Colonic mucosa (tissue), 4 donors: ENCODE measurements at regions not wholly inside any gene's neighbourhood (a gene's known extent, or its start where the extent isn't known, plus 50 kb on each side); places are given as distances from the start of the nearest gene placed in this dataset.

Experiments used
- DNase-seq: peaks from one replicate; pipeline ENCODE4 v3.0.0-alpha.2; 2020
- H3K27ac ChIP-seq: fragments of 200-600 bp; one replicate; pipeline ENCODE4 v1.8.0; 2021
- H3K27me3 ChIP-seq: fragments of 200-600 bp; one replicate; pipeline ENCODE4 v1.8.0; 2021
- H3K36me3 ChIP-seq: fragments of 200-600 bp; one replicate; pipeline ENCODE4 v1.8.0; 2021
- H3K4me1 ChIP-seq: fragments of 200-600 bp; one replicate; pipeline ENCODE4 v1.8.0; 2021; ENCODE audit warnings: mild to moderate bottlenecking
- H3K4me3 ChIP-seq: fragments of 200-600 bp; one replicate; pipeline ENCODE4 v1.8.0; 2021
- H3K9ac ChIP-seq, 2 donors: one replicate each; pipeline ENCODE4 v1.7.0; 2013; ENCODE audit warnings: control low read depth in 2 of 2, low read depth in 2 of 2, low read length in 2 of 2
- H3K9me3 ChIP-seq: fragments of 200-600 bp; one replicate; pipeline ENCODE4 v1.8.0; 2021
- intact Hi-C: fragments of 100-400 bp; cut with DNase I; formaldehyde crosslinking; loops from one replicate; pipeline ENCODE4 v1.14.1; 2022
- TF ChIP-seq, protein P1 (sequence below): fragments of 200-600 bp; IDR thresholded peaks from one replicate; pipeline ENCODE4 v1.8.0; 2022; ENCODE audit warnings: antibody characterized with exemption, mild to moderate bottlenecking
- donor health status: healthy.
- donor health status: DM: no; HTN: no; CAD: no.
- donor health status: DM: no; HTN: no; CAD: no.

DNA sequence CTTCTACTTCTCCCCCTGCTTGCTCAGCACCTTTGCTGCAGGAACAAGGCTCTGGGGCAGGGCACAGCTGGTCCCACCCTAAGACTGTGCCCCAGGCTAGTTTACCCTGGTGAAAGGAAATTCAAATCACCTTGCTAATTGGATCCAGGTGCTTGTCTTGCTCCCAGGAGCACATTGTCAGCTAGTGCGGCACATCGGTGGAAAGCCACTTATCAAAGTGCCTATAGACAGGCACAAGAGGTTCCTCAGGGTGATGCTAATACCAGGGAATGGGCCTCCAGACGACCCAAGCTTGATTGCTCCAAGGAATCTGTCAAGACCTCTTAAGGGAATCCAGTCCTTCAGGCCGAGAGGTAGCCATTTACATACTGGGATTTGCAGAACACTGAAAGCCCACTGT is 64.5 kb upstream of the PRPS1 start:
- TF ChIP-seq, protein P1, sequence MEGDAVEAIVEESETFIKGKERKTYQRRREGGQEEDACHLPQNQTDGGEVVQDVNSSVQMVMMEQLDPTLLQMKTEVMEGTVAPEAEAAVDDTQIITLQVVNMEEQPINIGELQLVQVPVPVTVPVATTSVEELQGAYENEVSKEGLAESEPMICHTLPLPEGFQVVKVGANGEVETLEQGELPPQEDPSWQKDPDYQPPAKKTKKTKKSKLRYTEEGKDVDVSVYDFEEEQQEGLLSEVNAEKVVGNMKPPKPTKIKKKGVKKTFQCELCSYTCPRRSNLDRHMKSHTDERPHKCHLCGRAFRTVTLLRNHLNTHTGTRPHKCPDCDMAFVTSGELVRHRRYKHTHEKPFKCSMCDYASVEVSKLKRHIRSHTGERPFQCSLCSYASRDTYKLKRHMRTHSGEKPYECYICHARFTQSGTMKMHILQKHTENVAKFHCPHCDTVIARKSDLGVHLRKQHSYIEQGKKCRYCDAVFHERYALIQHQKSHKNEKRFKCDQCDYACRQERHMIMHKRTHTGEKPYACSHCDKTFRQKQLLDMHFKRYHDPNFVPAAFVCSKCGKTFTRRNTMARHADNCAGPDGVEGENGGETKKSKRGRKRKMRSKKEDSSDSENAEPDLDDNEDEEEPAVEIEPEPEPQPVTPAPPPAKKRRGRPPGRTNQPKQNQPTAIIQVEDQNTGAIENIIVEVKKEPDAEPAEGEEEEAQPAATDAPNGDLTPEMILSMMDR: no peak
- no peaks in the 10 kb centered on the region for H3K9me3 ChIP-seq
- no peaks in the 10 kb centered on the region for H3K4me1 ChIP-seq
- no peak overlapping the region for H3K27ac ChIP-seq
- DNase-seq: no peak
- H3K4me3 ChIP-seq: no peak overlapping the region
- no peaks in the 10 kb centered on the region for H3K36me3 ChIP-seq
- intact Hi-C loops: no loop called here
- no peak overlapping the region for H3K9ac ChIP-seq
- H3K27me3 ChIP-seq: no peaks in the 10 kb centered on the region

DNA sequence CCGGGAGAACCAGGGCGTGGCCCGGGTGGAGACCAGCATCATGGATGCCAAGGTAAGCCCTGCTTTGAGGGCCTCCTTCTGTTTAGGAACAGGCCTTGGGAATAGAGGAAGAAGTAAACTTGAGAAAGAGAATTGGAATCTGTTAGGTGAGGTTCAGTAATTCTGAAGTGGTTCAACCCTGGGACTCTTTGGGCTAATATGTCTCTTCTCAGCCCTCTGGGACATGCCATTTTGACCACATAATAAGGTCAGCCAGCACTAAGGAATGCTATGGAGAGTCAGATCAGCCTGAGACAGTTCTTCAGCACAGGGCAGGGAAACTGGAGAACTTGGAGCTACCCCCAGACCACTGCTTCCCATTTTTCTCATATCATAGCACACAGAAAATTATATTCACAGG is 63.3 kb upstream of the PRPS1 start:
- no peaks in the 10 kb centered on the region for H3K4me1 ChIP-seq
- no peak overlapping the region for H3K4me3 ChIP-seq
- DNase-seq: no peak
- no peak overlapping the region for H3K9ac ChIP-seq
- no peaks in the 10 kb centered on the region for H3K36me3 ChIP-seq
- no peaks in the 10 kb centered on the region for H3K27me3 ChIP-seq
- TF ChIP-seq, protein P1: no peak
- intact Hi-C loops: no loop called here
- no peaks in the 10 kb centered on the region for H3K9me3 ChIP-seq
- no peak overlapping the region for H3K27ac ChIP-seq

DNA sequence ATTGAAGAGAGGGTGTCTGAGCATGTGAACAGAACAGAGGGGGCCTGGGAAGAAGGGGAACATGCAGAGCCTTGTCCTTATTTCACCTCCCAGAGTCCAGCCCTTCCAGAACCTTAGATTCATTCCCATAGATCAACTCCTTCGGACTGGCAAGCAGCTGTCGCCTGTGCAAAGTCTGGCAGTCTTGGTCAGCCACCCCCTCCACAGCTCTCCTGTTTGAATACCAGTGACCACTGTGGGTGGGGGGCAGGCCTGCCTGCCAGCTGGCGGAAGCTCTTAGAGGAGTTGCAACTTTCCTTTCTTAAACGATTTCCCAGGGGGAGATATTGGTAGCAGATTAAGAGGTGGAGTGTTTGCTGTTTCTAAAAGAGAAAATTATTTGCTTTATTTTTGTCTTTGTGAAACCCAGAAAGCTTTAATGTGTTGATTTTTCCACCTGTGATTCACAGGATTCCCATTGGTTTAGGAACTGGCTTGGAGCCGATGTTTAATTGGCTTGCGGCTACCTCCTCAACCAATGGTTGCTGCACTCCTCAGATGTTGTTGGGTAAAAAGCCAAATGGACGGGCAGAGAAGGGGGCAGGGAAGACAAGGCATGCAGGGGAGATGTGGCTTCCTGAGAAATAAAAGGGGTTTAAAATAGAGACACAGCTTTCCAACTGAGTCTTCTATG is 62.2 kb upstream of the PRPS1 start:
- intact Hi-C loops: no loop called here
- Histone ChIP-seq H3K27ac (no peak overlapping the region), H3K9me3 (no peaks in the 10 kb centered on the region), H3K4me1 (no peaks in the 10 kb centered on the region), H3K36me3 (no peaks in the 10 kb centered on the region), H3K4me3 (no peak overlapping the region), H3K27me3 (no peaks in the 10 kb centered on the region), H3K9ac (no peak overlapping the region)
- no peak for DNase-seq
- TF ChIP-seq, protein P1: no peak

DNA sequence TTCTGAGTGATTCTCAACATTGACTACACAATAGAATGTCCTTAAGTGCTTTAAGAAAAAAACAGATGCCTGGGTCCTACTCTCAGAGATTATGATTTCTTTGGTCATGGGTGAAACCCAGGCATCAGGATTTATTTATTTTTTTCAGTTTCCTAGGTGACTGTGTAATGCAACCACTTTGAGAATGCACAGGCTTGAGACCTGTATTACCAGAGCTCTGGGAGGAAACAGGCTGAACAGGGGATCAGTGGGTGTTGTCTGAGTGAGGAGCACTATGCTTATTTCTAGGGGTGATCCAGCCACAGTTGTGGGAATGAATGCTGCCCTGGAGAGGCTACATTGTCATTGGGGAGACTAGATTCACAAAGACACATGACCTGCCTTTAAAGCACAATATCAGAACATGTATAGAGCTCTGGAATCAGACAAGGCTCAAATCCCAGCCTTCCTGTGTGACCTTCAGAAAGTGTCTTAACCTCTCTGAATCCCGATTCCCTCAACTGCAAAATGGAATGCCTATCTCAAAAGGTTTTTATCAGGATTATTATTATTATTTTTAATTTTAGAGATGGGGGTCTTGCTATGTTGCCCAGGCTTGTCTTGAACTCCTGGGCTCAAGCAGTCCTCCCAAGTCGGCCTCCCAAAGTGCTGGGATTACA is 61.6 kb upstream of the PRPS1 start:
- Histone ChIP-seq H3K4me1 (no peaks in the 10 kb centered on the region), H3K27me3 (no peaks in the 10 kb centered on the region), H3K27ac (no peak overlapping the region), H3K4me3 (no peak overlapping the region), H3K9me3 (no peaks in the 10 kb centered on the region), H3K36me3 (no peaks in the 10 kb centered on the region), H3K9ac (no peak overlapping the region)
- DNase-seq: no peak
- TF ChIP-seq, protein P1: no peak
- intact Hi-C loops: no loop called here

DNA sequence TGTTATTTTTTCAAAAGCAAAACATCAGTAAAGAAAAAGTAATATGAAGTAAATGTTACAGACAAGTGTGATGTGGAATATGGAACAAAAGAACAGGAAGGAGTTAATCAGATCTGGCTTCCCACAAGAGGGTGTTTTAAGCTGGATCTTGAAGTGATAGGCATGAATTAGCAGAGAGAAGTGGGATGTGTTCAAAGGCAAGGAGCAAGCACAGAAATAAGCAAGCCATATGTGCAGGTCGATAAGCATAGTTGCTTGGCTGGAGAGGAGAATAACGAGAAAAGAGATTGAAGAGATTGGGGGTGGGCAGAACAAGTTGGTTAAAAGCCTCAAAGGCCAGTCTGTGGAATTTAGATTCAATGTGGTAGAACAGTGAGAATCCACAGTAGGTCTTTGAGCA is 60.9 kb upstream of the PRPS1 start:
- TF ChIP-seq, protein P1: no peak
- H3K27ac ChIP-seq: no peak overlapping the region
- no peaks in the 10 kb centered on the region for H3K27me3 ChIP-seq
- no peak overlapping the region for H3K9ac ChIP-seq
- H3K9me3 ChIP-seq: no peaks in the 10 kb centered on the region
- H3K4me1 ChIP-seq: no peaks in the 10 kb centered on the region
- intact Hi-C loops: no loop called here
- DNase-seq: no peak
- no peaks in the 10 kb centered on the region for H3K36me3 ChIP-seq
- no peak overlapping the region for H3K4me3 ChIP-seq
